SJCRH30 (cell line): ENCODE measurements at regions not wholly inside any gene's neighbourhood (a gene's known extent, or its start where the extent isn't known, plus 50 kb on each side); places are given as distances from the start of the nearest gene placed in this dataset.

Experiments
- DNase-seq, 2 experiments: peaks; one replicate each; pipeline ENCODE4 v3.0.0-alpha.2; 2015 to 2020
- H3K27ac ChIP-seq: fragments of 250-450 bp; sonication (Bioruptor Pico); 2 replicates; pipeline ENCODE4 v1.5.1; 2020; ENCODE audit warnings: mild to moderate bottlenecking, moderate library complexity
- H3K27me3 ChIP-seq: fragments of 250-450 bp; sonication (Bioruptor Pico); 2 replicates; pipeline ENCODE4 v1.5.1; 2020; ENCODE audit warnings: mild to moderate bottlenecking, moderate library complexity
- H3K36me3 ChIP-seq: fragments of 250-450 bp; sonication (Bioruptor Pico); 2 replicates; pipeline ENCODE4 v1.5.1; 2020; ENCODE audit warnings: mild to moderate bottlenecking, moderate library complexity
- H3K4me1 ChIP-seq: fragments of 250-450 bp; sonication (Bioruptor Pico); 2 replicates; pipeline ENCODE4 v1.5.1; 2020; ENCODE audit warnings: mild to moderate bottlenecking, moderate library complexity
- H3K4me3 ChIP-seq: fragments of 250-450 bp; sonication (Bioruptor Pico); 2 replicates; pipeline ENCODE4 v1.5.1; 2020; ENCODE audit warnings: mild to moderate bottlenecking, moderate library complexity
- H3K9me3 ChIP-seq: fragments of 250-450 bp; sonication (Bioruptor Pico); replicated peaks from 2 replicates; pipeline ENCODE4 v1.5.1; 2020; ENCODE audit warnings: mild to moderate bottlenecking, moderate library complexity

DNA sequence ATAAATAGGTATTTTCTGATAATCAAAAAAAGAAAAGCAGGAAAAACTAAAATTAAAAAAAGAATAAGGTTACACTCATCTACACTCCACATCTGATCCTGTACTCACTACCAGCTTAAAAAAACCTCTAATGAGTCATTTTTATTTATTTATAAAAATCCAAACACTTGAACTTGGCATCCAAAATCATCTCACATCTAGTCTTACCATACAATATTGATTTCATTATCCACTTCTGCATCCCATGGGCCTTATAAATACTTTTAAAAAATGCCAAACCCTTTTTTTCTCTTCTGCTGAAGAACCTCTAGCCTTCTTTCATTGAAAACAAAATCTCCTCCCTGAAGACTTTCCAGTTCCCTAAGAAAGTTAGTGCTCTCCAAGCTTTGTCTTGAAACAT is 109.7 kb downstream of the TMTC3 start:
- Histone ChIP-seq H3K27ac (no peak overlapping the region), H3K4me3 (no peak overlapping the region), H3K4me1 (no peaks in the 10 kb centered on the region; the same call in 1 of the 2 replicates), H3K36me3 (no peaks in the 10 kb centered on the region), H3K9me3 (0 out of 2 replicates have a peak, but pooled peaks cover 2% of the 10 kb centered on the region), H3K27me3 (no peaks in the 10 kb centered on the region)
- DNase-seq = no peak

DNA sequence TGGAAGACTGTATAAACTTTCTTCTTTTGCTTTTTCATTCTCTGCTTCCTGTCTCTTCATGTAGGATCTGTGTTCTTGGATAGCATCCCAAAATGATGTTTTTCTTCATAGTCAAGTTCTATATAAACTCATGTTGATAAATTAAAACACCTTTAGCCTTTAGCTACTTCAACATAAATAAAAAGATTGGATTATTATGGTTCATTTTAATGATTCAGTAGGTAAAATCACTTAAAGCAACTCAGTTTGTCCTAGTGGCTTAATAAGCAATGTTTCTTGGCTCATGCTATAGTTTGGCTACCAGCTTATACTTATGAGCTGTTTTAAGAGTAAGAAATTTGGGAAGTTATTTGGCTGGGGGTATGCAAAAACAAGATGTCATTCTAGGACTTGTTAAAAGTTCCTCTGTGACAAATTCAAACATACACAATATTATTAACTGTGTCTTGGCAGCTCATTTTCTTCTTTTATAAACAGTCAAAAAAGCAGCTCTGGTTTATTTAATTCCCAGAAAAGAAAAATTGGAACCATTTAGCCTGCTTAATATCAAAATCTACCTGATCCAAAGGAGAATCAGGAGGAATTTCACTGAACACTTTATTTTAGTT is 111.4 kb downstream of the TMTC3 start:
- Histone ChIP-seq H3K27ac (no peak overlapping the region), H3K36me3 (no peaks in the 10 kb centered on the region), H3K4me1 (no peaks in the 10 kb centered on the region), H3K4me3 (no peak overlapping the region), H3K9me3 (0 out of 2 replicates have a peak, but pooled peaks cover 2% of the 10 kb centered on the region), H3K27me3 (no peaks in the 10 kb centered on the region)
- DNase-seq = no peak

GRCh38 chr12:88255224-88255623 is 113.1 kb downstream of the TMTC3 start:
- no peak overlapping the region for H3K27ac ChIP-seq

GRCh38 chr12:88255847-88256246 is 113.7 kb downstream of the TMTC3 start:
- Histone ChIP-seq H3K27me3 (no peaks in the 10 kb centered on the region), H3K4me3 (no peak overlapping the region), H3K27ac (no peak overlapping the region), H3K4me1 (no peaks in the 10 kb centered on the region), H3K36me3 (no peaks in the 10 kb centered on the region), H3K9me3 (0 out of 2 replicates have a peak, but pooled peaks cover 2% of the 10 kb centered on the region)
- DNase-seq = no peak

More at GRCh38 chr12:88255224-88255623, 113.1 kb downstream of the TMTC3 start:
- Histone ChIP-seq H3K9me3 (0 out of 2 replicates have a peak, but pooled peaks cover 2% of the 10 kb centered on the region), H3K4me1 (no peaks in the 10 kb centered on the region), H3K4me3 (no peak overlapping the region), H3K36me3 (no peaks in the 10 kb centered on the region), H3K27me3 (no peaks in the 10 kb centered on the region)
- no peak for DNase-seq

DNA sequence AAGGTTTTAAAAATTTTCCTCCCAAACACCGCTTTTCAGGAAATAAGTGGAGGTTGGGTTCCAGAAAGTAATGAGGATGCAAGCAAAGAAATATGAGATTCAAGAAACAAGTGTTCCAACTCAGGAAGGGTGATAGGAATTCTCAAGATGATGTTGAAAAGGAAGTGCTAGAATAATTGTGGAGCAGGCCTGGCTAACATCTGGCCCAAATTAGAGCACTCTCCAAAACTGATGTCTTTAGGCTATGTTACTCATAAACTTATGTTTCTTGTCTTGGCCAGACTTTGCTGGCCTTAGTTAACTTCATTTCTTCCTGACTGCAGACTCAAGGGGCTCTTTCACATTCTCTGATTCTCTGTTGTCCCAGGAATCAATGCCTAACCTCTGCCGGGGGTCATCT is 116.3 kb downstream of the TMTC3 start:
- Histone ChIP-seq H3K4me3 (no peak overlapping the region), H3K9me3 (0 out of 2 replicates have a peak, but pooled peaks cover 2% of the 10 kb centered on the region), H3K27me3 (no peaks in the 10 kb centered on the region), H3K27ac (no peak overlapping the region), H3K36me3 (no peaks in the 10 kb centered on the region; the same call in 1 of the 2 replicates), H3K4me1 (no peaks in the 10 kb centered on the region)
- DNase-seq = no peak

GRCh38 chr12:88266806-88267360 is 124.8 kb downstream of the TMTC3 start:
- H3K36me3 ChIP-seq = no peaks in the 10 kb centered on the region
- no peaks in the 10 kb centered on the region for H3K4me1 ChIP-seq
- H3K27me3 ChIP-seq = no peaks in the 10 kb centered on the region
- H3K9me3 ChIP-seq = no peaks in the 10 kb centered on the region
- no peak overlapping the region for H3K27ac ChIP-seq
- no peak overlapping the region for H3K4me3 ChIP-seq
- DNase-seq = no peak

- no peaks in the 10 kb centered on the region for H3K36me3 ChIP-seq
- H3K27me3 ChIP-seq = no peaks in the 10 kb centered on the region
- no peak overlapping the region for H3K4me3 ChIP-seq
- H3K4me1 ChIP-seq = no peaks in the 10 kb centered on the region
- H3K27ac ChIP-seq = no peak overlapping the region
- no peaks in the 10 kb centered on the region for H3K9me3 ChIP-seq
- DNase-seq = no peak
Measured at GRCh38 chr12:88267630-88268029, 125.5 kb downstream of the TMTC3 start.

GRCh38 chr12:88272456-88272855 is 130.3 kb downstream of the TMTC3 start:
- no peaks in the 10 kb centered on the region for H3K27me3 ChIP-seq
- H3K4me3 ChIP-seq = no peak overlapping the region
- no peak overlapping the region for H3K27ac ChIP-seq
- no peaks in the 10 kb centered on the region for H3K36me3 ChIP-seq
- H3K4me1 ChIP-seq = no peaks in the 10 kb centered on the region
- no peak for DNase-seq
- H3K9me3 ChIP-seq = no peaks in the 10 kb centered on the region

GRCh38 chr12:88273450-88273849 is 131.3 kb downstream of the TMTC3 start:
- DNase-seq = no peak
- Histone ChIP-seq H3K27me3 (no peaks in the 10 kb centered on the region), H3K4me3 (no peak overlapping the region), H3K9me3 (no peaks in the 10 kb centered on the region; the same call in 1 of the 2 replicates), H3K4me1 (no peaks in the 10 kb centered on the region), H3K27ac (no peak overlapping the region), H3K36me3 (no peaks in the 10 kb centered on the region)

DNA sequence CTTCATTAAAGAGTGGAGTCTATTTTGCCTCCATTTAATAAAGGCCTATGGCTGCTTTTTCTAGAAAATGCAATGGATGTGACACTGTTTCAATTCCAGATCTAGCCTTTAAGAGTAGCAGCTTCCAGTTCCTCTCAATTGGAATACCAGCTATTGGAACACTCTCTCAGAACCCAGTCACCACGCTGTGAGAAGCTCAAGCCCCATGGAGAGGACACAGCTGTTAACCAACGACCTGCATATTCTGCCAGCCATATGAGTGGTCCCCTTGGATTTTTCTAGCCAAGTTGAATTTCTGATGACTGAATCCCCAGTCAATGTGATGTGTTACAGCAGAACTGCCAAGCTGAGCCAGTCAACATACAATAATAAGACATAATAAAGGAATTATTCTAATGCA is 131.8 kb downstream of the TMTC3 start:
- Histone ChIP-seq H3K27ac (no peak overlapping the region), H3K4me3 (no peak overlapping the region), H3K9me3 (no peaks in the 10 kb centered on the region; the same call in 1 of the 2 replicates), H3K27me3 (no peaks in the 10 kb centered on the region), H3K36me3 (no peaks in the 10 kb centered on the region), H3K4me1 (no peaks in the 10 kb centered on the region)
- peak in 1 of 2 experiments; percentile 2 for DNase-seq

DNA sequence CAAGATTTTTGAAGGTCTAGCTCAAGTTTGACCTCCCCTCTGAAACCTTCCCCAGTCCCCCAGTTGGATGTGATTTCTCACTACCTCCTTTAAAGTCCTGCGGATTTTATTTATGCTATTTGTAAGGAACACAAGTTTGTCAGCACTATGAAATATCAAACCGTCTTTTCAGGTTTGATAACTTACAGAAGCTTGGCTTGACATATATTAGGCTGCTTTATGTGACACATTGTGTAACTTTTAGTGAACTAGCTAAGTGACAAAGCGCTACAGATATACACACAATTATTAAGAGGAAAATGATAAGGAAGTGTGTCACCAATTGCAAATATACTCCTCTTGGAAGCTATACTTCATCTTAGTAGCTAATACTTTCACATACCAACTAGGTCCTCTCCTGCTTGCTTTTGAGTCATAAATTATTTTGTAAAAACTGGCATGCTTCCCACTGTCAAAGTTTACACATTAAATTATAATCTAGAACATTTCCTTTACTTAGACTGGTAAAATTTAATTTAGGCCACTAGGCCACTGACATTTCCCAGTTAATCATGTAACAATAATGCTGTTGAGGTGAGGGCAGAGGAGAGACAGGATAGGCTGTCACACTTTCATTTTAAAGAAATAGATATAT is 149.5 kb downstream of the TMTC3 start:
- Histone ChIP-seq H3K4me3 (no peak overlapping the region), H3K27me3 (no peaks in the 10 kb centered on the region), H3K9me3 (no peaks in the 10 kb centered on the region), H3K36me3 (no peaks in the 10 kb centered on the region), H3K27ac (no peak overlapping the region), H3K4me1 (no peaks in the 10 kb centered on the region)
- DNase-seq = no peak

DNA sequence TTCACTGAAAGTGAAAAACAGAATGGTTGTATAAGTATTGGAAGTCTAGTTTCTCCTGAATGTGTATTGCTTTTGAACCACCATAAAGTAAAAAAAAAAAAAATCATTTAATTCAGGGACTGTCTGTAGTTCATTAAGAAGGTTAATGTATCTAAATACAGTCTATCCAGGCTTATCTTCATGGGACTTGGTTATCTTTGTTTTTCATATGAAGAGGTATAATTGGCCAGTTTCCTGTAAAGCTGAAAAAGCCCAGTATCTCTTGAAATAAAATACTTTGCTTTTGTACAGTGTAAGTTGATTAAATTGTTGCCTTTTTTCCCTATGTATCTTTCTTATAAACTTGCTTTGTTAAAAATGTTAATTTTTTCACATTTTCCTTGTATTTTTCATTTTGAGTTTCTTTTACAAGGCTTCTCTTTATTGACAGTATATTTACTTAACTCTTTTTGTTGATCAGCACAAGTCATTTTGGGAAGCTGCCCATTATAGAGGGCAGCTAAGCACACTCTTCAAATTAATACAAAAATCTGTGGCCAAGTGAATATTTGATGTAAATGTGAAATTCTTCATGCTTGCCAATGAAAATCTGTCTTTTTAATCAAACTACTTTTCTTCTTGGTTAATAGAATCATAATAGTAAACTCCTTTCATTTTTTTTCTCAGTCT is 156.0 kb downstream of the TMTC3 start:
- Histone ChIP-seq H3K4me3 (no peak overlapping the region), H3K4me1 (peaks cover 37% of the 10 kb centered on the region), H3K27me3 (no peaks in the 10 kb centered on the region), H3K9me3 (no peaks in the 10 kb centered on the region), H3K27ac (no peak overlapping the region), H3K36me3 (no peaks in the 10 kb centered on the region)
- DNase-seq = no peak

- no peak overlapping the region for H3K4me3 ChIP-seq
- peaks cover 43% of the 10 kb centered on the region for H3K4me1 ChIP-seq
- H3K27me3 ChIP-seq = no peaks in the 10 kb centered on the region
- no peaks in the 10 kb centered on the region for H3K36me3 ChIP-seq
- H3K27ac ChIP-seq = no peak overlapping the region
- no peak for DNase-seq
- H3K9me3 ChIP-seq = no peaks in the 10 kb centered on the region
Measured at GRCh38 chr12:88298761-88299242, 156.7 kb downstream of the TMTC3 start.

GRCh38 chr12:88299567-88300101 is 157.5 kb downstream of the TMTC3 start:
- no peak overlapping the region for H3K27ac ChIP-seq
- H3K27me3 ChIP-seq = no peaks in the 10 kb centered on the region
- DNase-seq = peak in 1 of 2 experiments; percentile 13
- no peaks in the 10 kb centered on the region for H3K36me3 ChIP-seq
- H3K4me3 ChIP-seq = no peak overlapping the region
- H3K9me3 ChIP-seq = no peaks in the 10 kb centered on the region
- H3K4me1 ChIP-seq = peaks cover 48% of the 10 kb centered on the region

DNA sequence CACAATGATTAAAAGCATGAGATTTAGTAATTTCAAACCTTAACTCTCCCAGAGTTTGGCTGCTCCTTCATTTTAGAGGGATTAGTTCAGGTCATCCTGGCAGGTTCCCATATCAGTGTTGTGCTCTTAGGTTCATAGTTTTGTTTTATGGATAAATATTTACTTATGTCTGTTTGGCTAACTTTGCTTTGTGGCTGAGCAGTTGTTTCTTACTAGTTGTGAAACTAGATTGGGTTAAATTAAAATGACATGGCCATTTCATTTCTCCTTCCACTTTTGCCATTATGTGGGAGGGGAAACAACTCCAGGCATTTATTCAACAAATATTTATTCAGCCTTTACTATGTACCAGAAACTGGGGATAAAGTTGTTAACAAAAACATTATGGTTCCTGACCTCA is 158.8 kb downstream of the TMTC3 start:
- no peaks in the 10 kb centered on the region for H3K9me3 ChIP-seq

More for the DNA sequence above, 158.8 kb downstream of the TMTC3 start:
- no peak overlapping the region for H3K27ac ChIP-seq
- no peaks in the 10 kb centered on the region for H3K27me3 ChIP-seq
- DNase-seq = no peak
- peaks cover 50% of the 10 kb centered on the region for H3K4me1 ChIP-seq
- H3K4me3 ChIP-seq = no peak overlapping the region
- no peaks in the 10 kb centered on the region for H3K36me3 ChIP-seq
